Activated CD8-positive, alpha-beta T cell treated with anti-CD3 and anti-CD28 coated beads for 36 hours (primary cell): ENCODE measurements at regions not wholly inside any gene's neighbourhood (a gene's known extent, or its start where the extent isn't known, plus 50 kb on each side); places are given as distances from the start of the nearest gene placed in this dataset.

ENCODE experiments used
- ATAC-seq: fragments of 200-7000 bp; cut with Tn5 transposase; one replicate; pipeline ENCODE4 v1.10.0; 2021; ENCODE audit warnings: mild to moderate bottlenecking, moderate library complexity
- CTCF ChIA-PET: fragments of 350-600 bp; sonication (Branson Sonifier 250); formaldehyde crosslinking; loops from one replicate; lab custom pipeline; 2021; ENCODE audit warnings: antibody characterized with exemption; lab: Charles Lee
- POLR2A ChIA-PET: fragments of 350-600 bp; sonication (Branson Sonifier 250); formaldehyde crosslinking; loops from one replicate; lab custom pipeline; 2021; ENCODE audit warnings: antibody characterized with exemption; lab: Charles Lee
- DNase-seq: peaks from one replicate; pipeline ENCODE4 v3.0.0-alpha.2; 2020
- H3K27ac Mint-ChIP-seq: one replicate; pipeline ENCODE4 v1.8.0; 2021; ENCODE audit warnings: mild to moderate bottlenecking, mixed read lengths
- H3K27me3 Mint-ChIP-seq: one replicate; pipeline ENCODE4 v1.8.0; 2021; ENCODE audit warnings: mixed read lengths
- H3K36me3 Mint-ChIP-seq: one replicate; pipeline ENCODE4 v1.8.0; 2021; ENCODE audit warnings: low read depth, mixed read lengths
- H3K4me1 Mint-ChIP-seq: one replicate; pipeline ENCODE4 v1.8.0; 2021; ENCODE audit warnings: low read depth, mixed read lengths
- H3K4me3 Mint-ChIP-seq: one replicate; pipeline ENCODE4 v1.8.0; 2021; ENCODE audit warnings: mild to moderate bottlenecking, moderate library complexity, mixed read lengths
- H3K9me3 Mint-ChIP-seq: one replicate; pipeline ENCODE4 v1.8.0; 2021; ENCODE audit warnings: mixed read lengths
- CTCF ChIP-seq: fragments of 200-600 bp; IDR thresholded peaks from one replicate; pipeline ENCODE4 v1.8.0; 2022; ENCODE audit warnings: antibody characterized with exemption, mild to moderate bottlenecking
- intact Hi-C: fragments of 100-400 bp; cut with micrococcal nuclease; formaldehyde crosslinking; loops from one replicate; pipeline ENCODE4 v1.10.0; 2022

DNA sequence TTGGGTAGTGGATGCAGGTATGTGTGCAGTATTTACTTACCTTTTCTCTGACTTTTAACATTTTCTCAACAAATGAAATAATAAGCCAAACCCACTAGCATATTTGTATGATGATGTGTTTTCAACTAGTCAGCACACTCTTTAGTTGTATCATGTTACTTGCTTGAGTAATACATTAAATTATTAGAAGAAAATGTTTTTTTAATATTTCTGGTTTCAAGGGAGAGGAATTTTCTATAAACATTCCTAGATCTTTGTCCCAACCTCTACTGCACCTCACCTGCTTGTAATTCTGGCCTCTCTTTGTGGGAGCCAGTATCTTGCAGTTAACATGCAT lies 161.8 kb upstream of the CBLB start:
- H3K27ac Mint-ChIP-seq, result no peak overlapping the region
- H3K9me3 Mint-ChIP-seq, result peaks cover 9% of the 10 kb centered on the region
- intact Hi-C loops, result no loop called here
- ChIA-PET CTCF (no interaction called here), POLR2A (no interaction called here)
- H3K4me1 Mint-ChIP-seq, result peaks cover 2% of the 10 kb centered on the region
- TF ChIP-seq CTCF, result no peak
- H3K4me3 Mint-ChIP-seq, result no peak overlapping the region
- no peak for ATAC-seq
- H3K36me3 Mint-ChIP-seq, result no peaks in the 10 kb centered on the region
- DNase-seq, result no peak
- H3K27me3 Mint-ChIP-seq, result no peaks in the 10 kb centered on the region

GRCh38 chr3:106032479-106032878 lies 163.7 kb upstream of the CBLB start:
- TF ChIP-seq CTCF, result no peak
- H3K9me3 Mint-ChIP-seq, result peaks cover 8% of the 10 kb centered on the region

DNA sequence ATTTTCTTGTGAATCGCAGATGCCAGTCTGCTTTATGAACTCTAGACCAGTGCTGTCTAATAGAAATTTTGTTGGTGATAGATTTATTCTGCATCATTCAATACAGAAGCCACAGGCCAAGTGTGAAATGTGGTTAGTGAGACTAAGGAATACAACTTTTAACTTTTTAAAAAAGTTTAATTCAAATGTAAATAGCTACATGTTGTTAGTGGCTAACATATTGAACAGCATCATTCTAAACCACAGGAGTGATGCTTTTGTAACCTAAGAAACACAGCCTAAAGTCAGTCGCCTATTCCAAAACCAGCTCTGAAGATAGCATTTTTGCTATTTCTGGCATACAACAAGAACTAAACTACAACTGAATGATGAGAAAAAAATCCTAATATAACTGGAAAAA lies 164.8 kb upstream of the CBLB start:
- POLR2A ChIA-PET, result no interaction called here
- peaks cover 9% of the 10 kb centered on the region for H3K9me3 Mint-ChIP-seq
- H3K4me3 Mint-ChIP-seq, result no peak overlapping the region
- TF ChIP-seq CTCF, result no peak
- no peaks in the 10 kb centered on the region for H3K27me3 Mint-ChIP-seq
- no peaks in the 10 kb centered on the region for H3K4me1 Mint-ChIP-seq
- no peak overlapping the region for H3K27ac Mint-ChIP-seq
- DNase-seq (no peak), ATAC-seq (no peak)
- intact Hi-C loops, result no loop called here
- no peaks in the 10 kb centered on the region for H3K36me3 Mint-ChIP-seq
- CTCF ChIA-PET, result no interaction called here

More at GRCh38 chr3:106032479-106032878, 163.7 kb upstream of the CBLB start:
- ChIA-PET CTCF (no interaction called here), POLR2A (no interaction called here)
- no peak for ATAC-seq
- Mint-ChIP-seq H3K27ac (no peak overlapping the region), H3K4me1 (no peaks in the 10 kb centered on the region), H3K4me3 (no peak overlapping the region), H3K27me3 (no peaks in the 10 kb centered on the region), H3K36me3 (no peaks in the 10 kb centered on the region)
- no peak for DNase-seq
- intact Hi-C loops, result no loop called here

- TF ChIP-seq CTCF, result no peak
- DNase-seq, result no peak
Observed at GRCh38 chr3:106034313-106034712, 165.5 kb upstream of the CBLB start.

DNA sequence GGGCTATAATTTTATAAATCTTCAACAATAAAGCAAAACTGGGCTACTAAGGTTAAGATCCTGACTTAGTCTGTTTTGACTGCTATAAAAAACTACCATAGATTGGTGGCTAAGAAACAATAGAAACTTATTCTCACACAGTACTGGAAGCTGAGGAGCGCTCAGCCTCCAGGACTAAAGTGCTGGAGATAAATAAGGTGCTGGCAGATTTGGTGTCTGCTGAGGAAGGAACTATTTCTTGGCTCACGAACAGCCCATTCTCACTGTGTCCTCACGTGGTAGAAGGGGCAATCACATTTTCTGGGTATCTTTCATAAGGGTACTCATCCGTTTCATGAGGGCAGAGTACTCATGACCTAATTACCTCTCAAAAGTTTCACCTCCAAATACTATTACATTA lies 166.8 kb upstream of the CBLB start:
- Mint-ChIP-seq H3K27ac (no peak overlapping the region), H3K9me3 (peaks cover 7% of the 10 kb centered on the region), H3K27me3 (no peaks in the 10 kb centered on the region), H3K4me1 (peaks cover 3% of the 10 kb centered on the region), H3K36me3 (no peaks in the 10 kb centered on the region), H3K4me3 (no peak overlapping the region)
- ATAC-seq (no peak), DNase-seq (no peak)
- ChIA-PET POLR2A (no interaction called here), CTCF (interaction anchor here (0.7 kb wide), 1 partner anchor 18 kb away, joined by 3 read pairs; no protein-coding TSS in a partner anchor)
- intact Hi-C loops, result no loop called here
- TF ChIP-seq CTCF, result no peak

More at GRCh38 chr3:106034313-106034712, 165.5 kb upstream of the CBLB start:
- no peaks in the 10 kb centered on the region for H3K36me3 Mint-ChIP-seq
- POLR2A ChIA-PET, result no interaction called here
- H3K4me1 Mint-ChIP-seq, result no peaks in the 10 kb centered on the region
- no peak overlapping the region for H3K4me3 Mint-ChIP-seq
- H3K9me3 Mint-ChIP-seq, result peaks cover 5% of the 10 kb centered on the region
- CTCF ChIA-PET, result no interaction called here
- H3K27me3 Mint-ChIP-seq, result no peaks in the 10 kb centered on the region
- no peak overlapping the region for H3K27ac Mint-ChIP-seq
- ATAC-seq, result no peak
- intact Hi-C loops, result no loop called here
